ENCODE measurements at regions not wholly inside any gene's neighbourhood (a gene's known extent, or its start where the extent isn't known, plus 50 kb on each side); places are given as distances from the start of the nearest gene placed in this dataset.
A peak's percentile ranks its signal among the peaks of the same experiment; 100 is the strongest.

- CTCF ChIA-PET = no interaction called here
- peaks cover 0 to 2% (median 0%) of the 10 kb centered on the region in 11 donors for H3K9me3 Mint-ChIP-seq
- intact Hi-C loops (cut with micrococcal nuclease) = no loop called here
- no peaks in the 10 kb centered on the region for H3K36me3 Mint-ChIP-seq
- Histone ChIP-seq H3K4me3 (ENCODE audit: low read length) (no peak overlapping the region), H3K27ac (ENCODE audit: low read depth, low read length) (no peak overlapping the region), H3K27me3 (ENCODE audit: control insufficient read depth in 2 of 2, insufficient read depth in 2 of 2, low read length in 2 of 2) (no peaks in the 10 kb centered on the region), H3K36me3 (ENCODE audit: control insufficient read depth in 2 of 3, insufficient read depth in 3 of 3, low read length in 3 of 3) (no peaks in the 10 kb centered on the region), H3K9me3 (ENCODE audit: control insufficient read depth in 2 of 3, low read length in 3 of 3) (no peaks in the 10 kb centered on the region), H3K4me1 (ENCODE audit: control insufficient read depth in 2 of 2, insufficient read depth in 2 of 2, low read length in 2 of 2) (no peaks in the 10 kb centered on the region)
- DNase-seq = no peak
- no peak for ATAC-seq
- POLR2A ChIA-PET = no interaction called here
- H3K27ac Mint-ChIP-seq = no peak overlapping the region
- peaks cover 11 to 22% (median 13%) of the 10 kb centered on the region in 5 donors for H3K27me3 Mint-ChIP-seq
- no peak overlapping the region for H3K4me3 Mint-ChIP-seq
- H3K4me1 Mint-ChIP-seq = peaks cover 0 to 7% (median 3%) of the 10 kb centered on the region in 7 donors
Observed at GRCh38 chr1:162924179-162924578, 63.2 kb upstream of the CCDC190 start.

GRCh38 chr1:162922201-162922600 is 61.2 kb upstream of the CCDC190 start:
- Mint-ChIP-seq H3K27ac (peak overlapping the region in 1 of 9 donors; percentile 32), H3K9me3 (no peaks in the 10 kb centered on the region), H3K36me3 (no peaks in the 10 kb centered on the region), H3K4me3 (peak overlapping the region in 1 of 10 donors; percentile 32), H3K27me3 (peaks cover 13 to 29% (median 23%) of the 10 kb centered on the region in 5 donors), H3K4me1 (peaks cover 0 to 7% (median 3%) of the 10 kb centered on the region in 7 donors)
- ChIA-PET CTCF (no interaction called here), POLR2A (no interaction called here)
- Histone ChIP-seq H3K4me3 (ENCODE audit: low read length) (no peak overlapping the region), H3K4me1 (ENCODE audit: control insufficient read depth in 2 of 2, insufficient read depth in 2 of 2, low read length in 2 of 2) (no peaks in the 10 kb centered on the region), H3K27me3 (ENCODE audit: control insufficient read depth in 2 of 2, insufficient read depth in 2 of 2, low read length in 2 of 2) (no peaks in the 10 kb centered on the region), H3K27ac (ENCODE audit: low read depth, low read length) (no peak overlapping the region), H3K9me3 (ENCODE audit: control insufficient read depth in 2 of 3, low read length in 3 of 3) (no peaks in the 10 kb centered on the region), H3K36me3 (ENCODE audit: control insufficient read depth in 2 of 3, insufficient read depth in 3 of 3, low read length in 3 of 3) (no peaks in the 10 kb centered on the region)
- intact Hi-C loops (cut with micrococcal nuclease) = no loop called here
- ATAC-seq (no peak), DNase-seq (peak in 1 of 9 donors; percentile 9)

GRCh38 chr1:162921311-162921710 is 60.3 kb upstream of the CCDC190 start:
- H3K27me3 Mint-ChIP-seq = peaks cover 13 to 33% (median 30%) of the 10 kb centered on the region in 5 donors
- Histone ChIP-seq H3K9me3 (ENCODE audit: control insufficient read depth in 2 of 3, low read length in 3 of 3) (no peaks in the 10 kb centered on the region), H3K36me3 (ENCODE audit: control insufficient read depth in 2 of 3, insufficient read depth in 3 of 3, low read length in 3 of 3) (no peaks in the 10 kb centered on the region), H3K4me3 (ENCODE audit: low read length) (no peak overlapping the region), H3K27ac (ENCODE audit: low read depth, low read length) (no peak overlapping the region), H3K27me3 (ENCODE audit: control insufficient read depth in 2 of 2, insufficient read depth in 2 of 2, low read length in 2 of 2) (no peaks in the 10 kb centered on the region), H3K4me1 (ENCODE audit: control insufficient read depth in 2 of 2, insufficient read depth in 2 of 2, low read length in 2 of 2) (no peaks in the 10 kb centered on the region)
- ChIA-PET CTCF (no interaction called here), POLR2A (no interaction called here)
- H3K9me3 Mint-ChIP-seq = peaks cover 0 to 2% (median 0%) of the 10 kb centered on the region in 11 donors
- H3K4me3 Mint-ChIP-seq = peak overlapping the region in 1 of 10 donors; percentile 9
- intact Hi-C loops (cut with micrococcal nuclease) = no loop called here
- no peak overlapping the region for H3K27ac Mint-ChIP-seq
- DNase-seq (no peak), ATAC-seq (no peak)
- H3K4me1 Mint-ChIP-seq = peaks cover 0 to 7% (median 3%) of the 10 kb centered on the region in 7 donors
- H3K36me3 Mint-ChIP-seq = no peaks in the 10 kb centered on the region

- Histone ChIP-seq H3K27me3 (ENCODE audit: control insufficient read depth in 2 of 2, insufficient read depth in 2 of 2, low read length in 2 of 2) (no peaks in the 10 kb centered on the region), H3K36me3 (ENCODE audit: control insufficient read depth in 2 of 3, insufficient read depth in 3 of 3, low read length in 3 of 3) (no peaks in the 10 kb centered on the region), H3K4me3 (ENCODE audit: low read length) (no peak overlapping the region), H3K27ac (ENCODE audit: low read depth, low read length) (no peak overlapping the region), H3K4me1 (ENCODE audit: control insufficient read depth in 2 of 2, insufficient read depth in 2 of 2, low read length in 2 of 2) (no peaks in the 10 kb centered on the region), H3K9me3 (ENCODE audit: control insufficient read depth in 2 of 3, low read length in 3 of 3) (no peaks in the 10 kb centered on the region)
- peak; percentile 49 for ATAC-seq
- Mint-ChIP-seq H3K4me3 (no peak overlapping the region), H3K4me1 (peaks cover 0 to 7% (median 3%) of the 10 kb centered on the region in 7 donors), H3K27ac (no peak overlapping the region), H3K9me3 (peaks cover 0 to 9% (median 4%) of the 10 kb centered on the region in 11 donors), H3K27me3 (peaks cover 4 to 35% (median 23%) of the 10 kb centered on the region in 5 donors), H3K36me3 (no peaks in the 10 kb centered on the region)
- DNase-seq = no peak
- intact Hi-C loops (cut with micrococcal nuclease) = no loop called here
- ChIA-PET CTCF (no interaction called here), POLR2A (no interaction called here)
Observed at GRCh38 chr1:162919034-162919433, 58.1 kb upstream of the CCDC190 start.

- Mint-ChIP-seq H3K36me3 (no peaks in the 10 kb centered on the region), H3K27me3 (peaks cover 4 to 35% (median 23%) of the 10 kb centered on the region in 5 donors), H3K9me3 (peaks cover 0 to 9% (median 4%) of the 10 kb centered on the region in 11 donors), H3K27ac (no peak overlapping the region), H3K4me1 (peaks cover 0 to 7% (median 3%) of the 10 kb centered on the region in 7 donors), H3K4me3 (no peak overlapping the region)
- H3K27ac ChIP-seq (ENCODE audit: low read depth, low read length) = no peak overlapping the region
- intact Hi-C loops (cut with micrococcal nuclease) = no loop called here
- no peaks in the 10 kb centered on the region for H3K9me3 ChIP-seq (ENCODE audit: control insufficient read depth in 2 of 3, low read length in 3 of 3)
- H3K4me1 ChIP-seq (ENCODE audit: control insufficient read depth in 2 of 2, insufficient read depth in 2 of 2, low read length in 2 of 2) = no peaks in the 10 kb centered on the region
- ATAC-seq (no peak), DNase-seq (no peak)
- H3K27me3 ChIP-seq (ENCODE audit: control insufficient read depth in 2 of 2, insufficient read depth in 2 of 2, low read length in 2 of 2) = no peaks in the 10 kb centered on the region
- ChIA-PET CTCF (no interaction called here), POLR2A (no interaction called here)
- H3K36me3 ChIP-seq (ENCODE audit: control insufficient read depth in 2 of 3, insufficient read depth in 3 of 3, low read length in 3 of 3) = no peaks in the 10 kb centered on the region
- no peak overlapping the region for H3K4me3 ChIP-seq (ENCODE audit: low read length)
Observed at GRCh38 chr1:162918151-162918754, 57.3 kb upstream of the CCDC190 start.

GRCh38 chr1:162916821-162917613 is 56.0 kb upstream of the CCDC190 start:
- H3K27ac Mint-ChIP-seq = no peak overlapping the region
- no peak overlapping the region for H3K4me3 Mint-ChIP-seq
- no peaks in the 10 kb centered on the region for H3K36me3 ChIP-seq (ENCODE audit: control insufficient read depth in 2 of 3, insufficient read depth in 3 of 3, low read length in 3 of 3)
- ChIA-PET CTCF (no interaction called here), POLR2A (no interaction called here)
- DNase-seq (no peak), ATAC-seq (no peak)
- no peaks in the 10 kb centered on the region for H3K36me3 Mint-ChIP-seq
- peaks cover 0 to 2% (median under 1%) of the 10 kb centered on the region in 7 donors for H3K4me1 Mint-ChIP-seq
- H3K9me3 Mint-ChIP-seq = peaks cover 1 to 20% (median 8%) of the 10 kb centered on the region in 11 donors
- H3K4me1 ChIP-seq (ENCODE audit: control insufficient read depth in 2 of 2, insufficient read depth in 2 of 2, low read length in 2 of 2) = no peaks in the 10 kb centered on the region
- intact Hi-C loops (cut with micrococcal nuclease) = no loop called here
- H3K9me3 ChIP-seq (ENCODE audit: control insufficient read depth in 2 of 3, low read length in 3 of 3) = no peaks in the 10 kb centered on the region
- H3K27me3 ChIP-seq (ENCODE audit: control insufficient read depth in 2 of 2, insufficient read depth in 2 of 2, low read length in 2 of 2) = no peaks in the 10 kb centered on the region
- H3K27ac ChIP-seq (ENCODE audit: low read depth, low read length) = no peak overlapping the region
- H3K27me3 Mint-ChIP-seq = peaks cover under 1 to 35% (median 22%) of the 10 kb centered on the region in 5 donors
- H3K4me3 ChIP-seq (ENCODE audit: low read length) = no peak overlapping the region

All from naive thymus-derived CD4-positive, alpha-beta T cell (primary cell).